ENCODE measurements at regions not wholly inside any gene's neighbourhood (a gene's known extent, or its start where the extent isn't known, plus 50 kb on each side); places are given as distances from the start of the nearest gene placed in this dataset.

DNA sequence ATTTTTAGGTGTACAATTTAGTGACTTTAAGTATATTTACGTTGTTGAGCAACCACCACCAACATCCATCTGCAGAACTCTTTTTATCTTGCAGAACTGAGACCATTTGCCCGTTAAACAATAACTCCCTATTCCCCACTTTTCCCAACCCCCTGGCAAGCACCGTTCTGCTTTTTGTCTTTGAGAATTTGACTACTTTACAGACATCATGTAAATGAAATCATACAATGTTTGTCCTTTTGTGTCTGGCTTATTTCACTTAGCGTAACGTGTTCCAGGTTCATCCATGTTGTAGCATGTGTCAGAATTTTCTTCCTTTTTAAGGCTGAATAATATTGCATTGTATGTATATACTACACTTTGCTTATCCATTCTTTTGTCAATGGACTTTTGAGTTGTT is 201.5 kb downstream of the DACT1 start:
- FAIRE-seq: no peak
- no peaks in the 10 kb centered on the region for H3K79me2 ChIP-seq (ENCODE audit: control insufficient read depth, insufficient read depth, low read length)
- dilution Hi-C loops (cut with MboI; ENCODE audit: extremely low pct_ligation_motif_present, low sequenced_read_pairs): no loop called here
- no peaks in the 10 kb centered on the region for H3K36me3 ChIP-seq (ENCODE audit: control insufficient read depth in 2 of 2, extremely low read depth in 1 of 2, insufficient read depth in 2 of 2, low read length in 2 of 2)
- no peak overlapping the region for H3K4me2 ChIP-seq (ENCODE audit: control insufficient read depth, extremely low read depth, insufficient read depth, low read depth, low read length)
- no peak overlapping the region for H3K9ac ChIP-seq (ENCODE audit: control insufficient read depth, extremely low read depth, insufficient read depth, low read length)
- no peak for DNase-seq (ENCODE audit: low read depth, low spot score)
- H3K9me1 ChIP-seq (ENCODE audit: control insufficient read depth, extremely low read depth, insufficient read depth, low read length): no peaks in the 10 kb centered on the region
- H3K27me3 ChIP-seq (ENCODE audit: control insufficient read depth, extremely low read depth, insufficient read depth, low read length): no peaks in the 10 kb centered on the region
- no peak overlapping the region for H3K4me3 ChIP-seq (ENCODE audit: control insufficient read depth in 2 of 3, extremely low read depth in 1 of 3, insufficient read depth in 2 of 3, low read depth in 1 of 3, low read length in 3 of 3)
- no peak overlapping the region for H3K27ac ChIP-seq (ENCODE audit: control insufficient read depth, insufficient read depth, low read length)
- no peak for TF ChIP-seq EZH2 (IDR thresholded peaks at IDR 0.05; ENCODE audit: low read length)
- TF ChIP-seq, protein P1, sequence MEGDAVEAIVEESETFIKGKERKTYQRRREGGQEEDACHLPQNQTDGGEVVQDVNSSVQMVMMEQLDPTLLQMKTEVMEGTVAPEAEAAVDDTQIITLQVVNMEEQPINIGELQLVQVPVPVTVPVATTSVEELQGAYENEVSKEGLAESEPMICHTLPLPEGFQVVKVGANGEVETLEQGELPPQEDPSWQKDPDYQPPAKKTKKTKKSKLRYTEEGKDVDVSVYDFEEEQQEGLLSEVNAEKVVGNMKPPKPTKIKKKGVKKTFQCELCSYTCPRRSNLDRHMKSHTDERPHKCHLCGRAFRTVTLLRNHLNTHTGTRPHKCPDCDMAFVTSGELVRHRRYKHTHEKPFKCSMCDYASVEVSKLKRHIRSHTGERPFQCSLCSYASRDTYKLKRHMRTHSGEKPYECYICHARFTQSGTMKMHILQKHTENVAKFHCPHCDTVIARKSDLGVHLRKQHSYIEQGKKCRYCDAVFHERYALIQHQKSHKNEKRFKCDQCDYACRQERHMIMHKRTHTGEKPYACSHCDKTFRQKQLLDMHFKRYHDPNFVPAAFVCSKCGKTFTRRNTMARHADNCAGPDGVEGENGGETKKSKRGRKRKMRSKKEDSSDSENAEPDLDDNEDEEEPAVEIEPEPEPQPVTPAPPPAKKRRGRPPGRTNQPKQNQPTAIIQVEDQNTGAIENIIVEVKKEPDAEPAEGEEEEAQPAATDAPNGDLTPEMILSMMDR (optimal IDR thresholded peaks at IDR 0.05 in 1 of 3, IDR thresholded peaks at IDR 0.05 in 1 of 3, conservative IDR thresholded peaks at IDR 0.05 in 1 of 3; ENCODE audit: extremely low read depth in 1 of 3, insufficient read depth in 2 of 3, low read length in 3 of 3): no peak
- no peaks in the 10 kb centered on the region for H4K20me1 ChIP-seq (ENCODE audit: control insufficient read depth, extremely low read depth, insufficient read depth, low read length)
- H3K9me3 ChIP-seq (ENCODE audit: control insufficient read depth, low read depth, low read length): no peaks in the 10 kb centered on the region
- no peak overlapping the region for H2AFZ ChIP-seq (ENCODE audit: control insufficient read depth, low read length)
- H3K4me1 ChIP-seq (ENCODE audit: control insufficient read depth, extremely low read depth, insufficient read depth, low read length): no peaks in the 10 kb centered on the region

GRCh38 chr14:58844544-58844943 is 206.8 kb downstream of the DACT1 start:
- Histone ChIP-seq H3K27me3 (ENCODE audit: control insufficient read depth, extremely low read depth, insufficient read depth, low read length) (no peaks in the 10 kb centered on the region), H3K36me3 (ENCODE audit: control insufficient read depth in 2 of 2, extremely low read depth in 1 of 2, insufficient read depth in 2 of 2, low read length in 2 of 2) (no peaks in the 10 kb centered on the region), H2AFZ (ENCODE audit: control insufficient read depth, low read length) (no peak overlapping the region), H3K79me2 (ENCODE audit: control insufficient read depth, insufficient read depth, low read length) (no peaks in the 10 kb centered on the region), H3K4me3 (ENCODE audit: control insufficient read depth in 2 of 3, extremely low read depth in 1 of 3, insufficient read depth in 2 of 3, low read depth in 1 of 3, low read length in 3 of 3) (no peak overlapping the region), H3K4me1 (ENCODE audit: control insufficient read depth, extremely low read depth, insufficient read depth, low read length) (no peaks in the 10 kb centered on the region), H3K27ac (ENCODE audit: control insufficient read depth, insufficient read depth, low read length) (no peak overlapping the region), H3K4me2 (ENCODE audit: control insufficient read depth, extremely low read depth, insufficient read depth, low read depth, low read length) (no peak overlapping the region), H4K20me1 (ENCODE audit: control insufficient read depth, extremely low read depth, insufficient read depth, low read length) (no peaks in the 10 kb centered on the region), H3K9me1 (ENCODE audit: control insufficient read depth, extremely low read depth, insufficient read depth, low read length) (no peaks in the 10 kb centered on the region), H3K9me3 (ENCODE audit: control insufficient read depth, low read depth, low read length) (no peaks in the 10 kb centered on the region), H3K9ac (ENCODE audit: control insufficient read depth, extremely low read depth, insufficient read depth, low read length) (no peak overlapping the region)
- no peak for DNase-seq (ENCODE audit: low read depth, low spot score)
- dilution Hi-C loops (cut with MboI; ENCODE audit: extremely low pct_ligation_motif_present, low sequenced_read_pairs): no loop called here
- TF ChIP-seq, protein P1 (optimal IDR thresholded peaks at IDR 0.05 in 1 of 3, IDR thresholded peaks at IDR 0.05 in 1 of 3, conservative IDR thresholded peaks at IDR 0.05 in 1 of 3; ENCODE audit: extremely low read depth in 1 of 3, insufficient read depth in 2 of 3, low read length in 3 of 3): no peak
- no peak for TF ChIP-seq EZH2 (IDR thresholded peaks at IDR 0.05; ENCODE audit: low read length)
- FAIRE-seq: no peak

Data from keratinocyte (primary cell).